CD4-positive, CD25-positive, alpha-beta regulatory T cell (primary cell): ENCODE measurements at regions not wholly inside any gene's neighbourhood (a gene's known extent, or its start where the extent isn't known, plus 50 kb on each side); places are given as distances from the start of the nearest gene placed in this dataset.
A peak's percentile ranks its signal among the peaks of the same experiment; 100 is the strongest.

Experiments
- ATAC-seq, 2 donors: fragments of 150-1000 bp; cut with Tn5 transposase; one replicate each; pipeline ENCODE4 v1.10.0; 2021; ENCODE audit warnings: low read depth in 2 of 2, moderate number of reproducible peaks in 2 of 2, moderate library complexity in 1 of 2
- DNase-seq, 3 donors: peaks; one replicate each; pipeline versions ENCODE4 v3.0.0 to v3.0.0-alpha.2; 2012 to 2022; ENCODE audit warnings: mixed read lengths in 1 of 3
- H3K27ac ChIP-seq: one replicate; pipeline ENCODE4 v1.7.0; 2013; ENCODE audit warnings: mild to moderate bottlenecking, low read length; ENCODE audit not compliant: insufficient read depth, poor library complexity, severe bottlenecking
- H3K27me3 ChIP-seq: one replicate; pipeline ENCODE4 v1.7.0; 2013; ENCODE audit warnings: low read length; ENCODE audit not compliant: control insufficient read depth, insufficient read depth
- H3K36me3 ChIP-seq: one replicate; pipeline ENCODE4 v1.7.0; 2013; ENCODE audit warnings: mild to moderate bottlenecking, low read length, moderate library complexity; ENCODE audit not compliant: control insufficient read depth, insufficient read depth
- H3K4me1 ChIP-seq: 2 replicates; pipeline ENCODE4 v1.7.0; 2013; ENCODE audit warnings: mild to moderate bottlenecking, low read length; ENCODE audit not compliant: insufficient read depth, control insufficient read depth, poor library complexity, severe bottlenecking
- H3K4me3 ChIP-seq: one replicate; pipeline ENCODE4 v1.7.0; 2013; ENCODE audit warnings: low read depth, mild to moderate bottlenecking, low read length, moderate library complexity
- H3K9me3 ChIP-seq, 2 experiments: 1 replicate in 1 of 2; 2 replicates in 1 of 2; pipeline ENCODE4 v1.7.0; 2013; ENCODE audit warnings: low read length in 2 of 2, mild to moderate bottlenecking in 1 of 2, moderate library complexity in 1 of 2; ENCODE audit not compliant: control insufficient read depth in 2 of 2
- H3K27ac Mint-ChIP-seq, 3 donors: one replicate each; pipeline ENCODE4 v1.8.0; 2020 to 2022; ENCODE audit warnings: mild to moderate bottlenecking in 3 of 3, mixed read lengths in 3 of 3, moderate library complexity in 2 of 3
- H3K27me3 Mint-ChIP-seq: one replicate; pipeline ENCODE4 v1.8.0; 2022; ENCODE audit warnings: mild to moderate bottlenecking, mixed read lengths
- H3K36me3 Mint-ChIP-seq: one replicate; pipeline ENCODE4 v1.8.0; 2020; ENCODE audit warnings: mixed read lengths
- H3K4me1 Mint-ChIP-seq, 4 donors: one replicate each; pipeline ENCODE4 v1.8.0; 2020 to 2022; ENCODE audit warnings: mixed read lengths in 4 of 4, mild to moderate bottlenecking in 1 of 4
- H3K4me3 Mint-ChIP-seq, 4 donors: one replicate each; pipeline ENCODE4 v1.8.0; 2020 to 2022; ENCODE audit warnings: mild to moderate bottlenecking in 4 of 4, mixed read lengths in 4 of 4, moderate library complexity in 3 of 4
- H3K9me3 Mint-ChIP-seq, 7 donors: one replicate each; pipeline ENCODE4 v1.8.0; 2020 to 2022; ENCODE audit warnings: mixed read lengths in 7 of 7, mild to moderate bottlenecking in 3 of 7, moderate library complexity in 2 of 7

DNA sequence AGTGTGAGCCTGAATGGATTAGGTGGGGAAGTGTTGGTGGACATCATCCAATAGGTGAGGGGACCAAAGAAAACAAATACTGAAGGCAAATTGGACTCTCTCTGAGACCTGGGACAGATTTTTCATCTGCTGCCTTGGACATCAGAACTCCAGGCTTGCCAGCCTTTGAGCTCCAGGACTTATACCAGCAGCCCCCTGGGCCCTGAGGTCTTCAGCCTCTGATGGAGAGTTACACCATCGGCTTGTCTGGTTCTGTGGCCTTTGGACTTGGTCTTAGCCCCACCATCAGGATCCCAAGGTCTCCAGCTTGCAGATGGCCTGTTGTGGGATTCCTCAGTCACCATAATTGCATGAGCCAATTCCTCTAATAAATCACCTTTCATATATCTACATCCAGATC, 80.8 kb upstream of the SLC8A3 start:
- ATAC-seq = no peak
- no peaks in the 10 kb centered on the region for H3K36me3 Mint-ChIP-seq
- peaks cover 13% of the 10 kb centered on the region for H3K27me3 ChIP-seq
- H3K27ac Mint-ChIP-seq = no peak overlapping the region
- no peak overlapping the region for H3K4me3 ChIP-seq
- H3K9me3 ChIP-seq = no peaks in the 10 kb centered on the region
- H3K9me3 Mint-ChIP-seq = peaks cover 0 to 3% (median 0%) of the 10 kb centered on the region in 7 donors
- no peaks in the 10 kb centered on the region for H3K4me1 ChIP-seq
- no peaks in the 10 kb centered on the region for H3K36me3 ChIP-seq
- no peak overlapping the region for H3K27ac ChIP-seq
- no peak for DNase-seq
- H3K27me3 Mint-ChIP-seq = peaks cover 23% of the 10 kb centered on the region
- H3K4me1 Mint-ChIP-seq = no peaks in the 10 kb centered on the region
- H3K4me3 Mint-ChIP-seq = no peak overlapping the region

DNA sequence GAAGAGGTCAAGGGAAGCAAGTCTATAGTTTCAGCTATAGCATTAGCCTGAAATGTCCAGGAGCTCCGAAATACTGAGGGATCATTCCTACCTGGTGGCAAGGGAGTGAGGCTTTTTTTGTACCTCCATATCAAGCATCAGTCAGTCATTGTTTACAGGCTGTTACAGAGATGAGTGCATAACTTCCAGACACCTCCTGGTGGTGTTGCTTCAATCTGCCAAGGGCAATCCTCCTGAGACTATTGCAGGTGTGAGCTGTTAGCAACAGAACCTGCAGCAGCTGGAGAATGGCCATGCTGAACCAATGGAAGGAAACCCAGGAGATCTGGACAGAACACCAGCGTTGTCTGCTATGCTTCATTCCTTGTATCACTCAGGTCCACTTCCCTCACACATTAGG, 80.0 kb upstream of the SLC8A3 start:
- H3K4me1 Mint-ChIP-seq = no peaks in the 10 kb centered on the region
- Histone ChIP-seq H3K27ac (no peak overlapping the region), H3K36me3 (no peaks in the 10 kb centered on the region), H3K4me3 (no peak overlapping the region), H3K27me3 (peaks cover 8% of the 10 kb centered on the region), H3K9me3 (no peaks in the 10 kb centered on the region), H3K4me1 (no peaks in the 10 kb centered on the region)
- no peaks in the 10 kb centered on the region for H3K9me3 Mint-ChIP-seq
- no peak overlapping the region for H3K27ac Mint-ChIP-seq
- H3K4me3 Mint-ChIP-seq = no peak overlapping the region
- no peaks in the 10 kb centered on the region for H3K36me3 Mint-ChIP-seq
- H3K27me3 Mint-ChIP-seq = peaks cover 23% of the 10 kb centered on the region
- ATAC-seq (no peak), DNase-seq (no peak)

DNA sequence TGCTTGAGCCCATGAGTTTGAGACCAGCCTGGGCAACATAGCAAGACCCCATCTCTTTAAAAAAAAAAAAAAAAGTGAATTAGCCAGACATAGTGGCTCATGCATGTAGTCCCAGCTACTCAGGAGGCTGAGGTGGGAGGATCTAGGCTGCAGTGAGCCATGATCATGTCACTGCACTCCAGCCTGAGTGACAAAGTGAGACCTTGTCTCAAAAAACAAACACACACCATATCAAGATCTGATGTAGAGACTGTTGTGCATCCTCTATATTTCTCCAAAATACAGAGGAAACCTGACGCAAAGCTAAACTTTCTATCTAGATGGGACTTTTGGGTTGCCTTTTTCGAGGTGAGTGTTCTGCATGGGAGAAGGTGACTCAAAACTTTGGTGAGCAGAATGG, 77.4 kb upstream of the SLC8A3 start:
- H3K4me3 ChIP-seq = no peak overlapping the region
- H3K27ac Mint-ChIP-seq = no peak overlapping the region
- no peaks in the 10 kb centered on the region for H3K9me3 ChIP-seq
- H3K4me1 ChIP-seq = no peaks in the 10 kb centered on the region
- ATAC-seq (no peak), DNase-seq (no peak)
- no peaks in the 10 kb centered on the region for H3K4me1 Mint-ChIP-seq
- peaks cover 36% of the 10 kb centered on the region for H3K27me3 Mint-ChIP-seq
- H3K4me3 Mint-ChIP-seq = no peak overlapping the region
- no peaks in the 10 kb centered on the region for H3K36me3 ChIP-seq
- H3K27ac ChIP-seq = no peak overlapping the region
- H3K27me3 ChIP-seq = peaks cover 8% of the 10 kb centered on the region
- no peaks in the 10 kb centered on the region for H3K36me3 Mint-ChIP-seq
- peaks cover 0 to 2% (median 0%) of the 10 kb centered on the region in 7 donors for H3K9me3 Mint-ChIP-seq

DNA sequence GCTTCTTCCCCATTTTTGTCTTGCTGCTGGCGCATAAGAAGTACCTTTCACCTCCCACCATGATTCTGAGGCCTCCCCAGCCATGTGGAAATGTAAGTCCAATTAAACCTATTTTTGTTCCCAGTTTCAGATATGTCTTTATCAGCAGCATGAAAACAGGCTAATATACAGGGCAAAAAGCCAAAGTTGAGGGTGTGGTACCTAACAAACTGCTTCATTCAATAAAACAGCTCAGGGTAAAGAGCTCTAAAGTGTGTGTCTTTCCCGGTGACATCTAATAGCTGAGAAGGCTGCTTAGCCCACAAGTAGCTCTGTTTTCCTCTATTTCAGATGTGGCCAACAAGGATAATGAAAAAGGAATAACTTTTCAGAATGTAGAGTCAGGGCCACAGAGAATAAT, 76.7 kb upstream of the SLC8A3 start:
- no peaks in the 10 kb centered on the region for H3K36me3 Mint-ChIP-seq
- ATAC-seq (no peak), DNase-seq (no peak)
- Histone ChIP-seq H3K36me3 (no peaks in the 10 kb centered on the region), H3K27me3 (peaks cover 8% of the 10 kb centered on the region), H3K4me1 (no peaks in the 10 kb centered on the region), H3K9me3 (no peaks in the 10 kb centered on the region), H3K27ac (no peak overlapping the region), H3K4me3 (no peak overlapping the region)
- peaks cover 0 to 2% (median 0%) of the 10 kb centered on the region in 7 donors for H3K9me3 Mint-ChIP-seq
- H3K4me1 Mint-ChIP-seq = no peaks in the 10 kb centered on the region
- peaks cover 41% of the 10 kb centered on the region for H3K27me3 Mint-ChIP-seq
- no peak overlapping the region for H3K27ac Mint-ChIP-seq
- no peak overlapping the region for H3K4me3 Mint-ChIP-seq

DNA sequence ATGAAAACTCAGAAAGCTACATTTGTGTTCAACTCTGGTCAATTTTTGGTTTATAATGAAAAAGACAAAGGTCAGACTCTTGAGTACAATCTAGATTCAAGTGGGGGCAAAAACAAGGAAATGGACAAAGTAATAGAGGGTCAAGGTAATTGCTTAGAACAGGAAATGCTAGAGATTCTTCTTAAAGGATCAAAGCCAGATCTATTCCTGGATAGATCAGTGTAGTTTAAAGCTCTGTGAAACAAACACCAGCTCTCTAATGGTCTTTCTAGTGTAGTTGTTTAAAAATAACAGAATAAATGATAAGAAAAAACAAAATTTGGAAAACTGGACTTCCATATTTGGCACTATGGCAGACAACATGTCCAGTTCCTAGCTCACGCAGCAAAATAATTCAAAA, 70.7 kb upstream of the SLC8A3 start:
- peaks cover 0 to 10% (median 0%) of the 10 kb centered on the region in 7 donors for H3K9me3 Mint-ChIP-seq

DNA sequence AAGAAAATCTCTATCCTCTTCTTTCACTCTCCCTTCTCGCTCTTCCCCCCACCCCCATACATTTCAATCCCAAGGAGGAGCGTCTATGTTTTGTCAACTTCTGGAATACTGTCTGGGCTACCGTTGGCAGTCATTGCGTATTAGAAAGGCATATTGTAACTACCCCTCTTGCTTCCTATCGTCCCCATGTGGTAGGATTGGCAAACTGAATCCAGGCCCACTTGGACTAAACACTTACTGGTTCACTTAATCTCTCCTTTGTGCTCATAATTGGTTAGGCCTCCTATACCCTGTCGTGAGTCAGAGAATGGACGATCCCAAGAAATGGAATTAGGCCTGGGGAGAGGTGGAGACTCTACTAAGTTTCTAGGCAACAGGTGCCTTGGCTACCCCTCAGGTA, 68.8 kb upstream of the SLC8A3 start:
- peak in 1 of 3 donors; percentile 22 for DNase-seq

More for the DNA sequence above, 70.7 kb upstream of the SLC8A3 start:
- Histone ChIP-seq H3K36me3 (no peaks in the 10 kb centered on the region), H3K27me3 (peaks cover 15% of the 10 kb centered on the region), H3K9me3 (peaks cover 0 to 2% of the 10 kb centered on the region in 2 experiments), H3K27ac (no peak overlapping the region), H3K4me3 (no peak overlapping the region), H3K4me1 (peaks cover 2% of the 10 kb centered on the region)
- Mint-ChIP-seq H3K4me1 (peaks cover 0 to 3% (median 0%) of the 10 kb centered on the region in 4 donors), H3K27ac (no peak overlapping the region), H3K27me3 (peaks cover 55% of the 10 kb centered on the region), H3K4me3 (no peak overlapping the region), H3K36me3 (no peaks in the 10 kb centered on the region)
- DNase-seq (no peak), ATAC-seq (no peak)

DNA sequence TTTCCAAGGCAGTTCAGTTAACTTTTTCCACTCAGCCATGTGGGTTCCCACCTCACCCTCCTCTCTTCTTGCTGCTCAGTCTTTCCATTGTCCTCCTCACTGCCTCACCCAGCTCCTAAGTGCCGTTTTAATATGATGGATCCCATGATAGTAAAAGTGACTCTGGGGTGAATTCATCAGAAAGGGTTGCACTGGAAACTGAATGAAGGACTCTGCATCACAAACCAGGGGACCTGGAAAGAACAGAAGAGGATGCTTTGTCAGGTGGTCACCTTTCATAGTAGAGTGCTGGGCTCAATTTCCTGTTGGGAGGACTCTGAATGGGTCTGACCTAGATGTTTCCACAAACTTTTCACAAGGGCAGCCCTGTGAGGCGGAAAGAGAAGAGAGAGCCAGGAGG, 67.8 kb upstream of the SLC8A3 start:
- no peak overlapping the region for H3K27ac ChIP-seq
- no peaks in the 10 kb centered on the region for H3K36me3 ChIP-seq
- Mint-ChIP-seq H3K4me3 (no peak overlapping the region), H3K27ac (no peak overlapping the region), H3K4me1 (peaks cover 0 to 3% (median 0%) of the 10 kb centered on the region in 4 donors), H3K36me3 (no peaks in the 10 kb centered on the region), H3K9me3 (peaks cover 0 to 12% (median 3%) of the 10 kb centered on the region in 7 donors), H3K27me3 (peaks cover 59% of the 10 kb centered on the region)
- peaks cover 0 to 2% of the 10 kb centered on the region in 2 experiments for H3K9me3 ChIP-seq
- peaks cover 28% of the 10 kb centered on the region for H3K27me3 ChIP-seq
- DNase-seq (no peak), ATAC-seq (no peak)
- peaks cover 3% of the 10 kb centered on the region for H3K4me1 ChIP-seq
- H3K4me3 ChIP-seq = no peak overlapping the region

More for the DNA sequence above, 68.8 kb upstream of the SLC8A3 start:
- H3K36me3 Mint-ChIP-seq = no peaks in the 10 kb centered on the region
- H3K9me3 ChIP-seq = peaks cover 0 to 2% of the 10 kb centered on the region in 2 experiments
- peaks cover 3% of the 10 kb centered on the region for H3K4me1 ChIP-seq
- ATAC-seq = no peak
- no peak overlapping the region for H3K27ac ChIP-seq
- H3K27me3 Mint-ChIP-seq = peaks cover 59% of the 10 kb centered on the region
- no peak overlapping the region for H3K4me3 Mint-ChIP-seq
- no peaks in the 10 kb centered on the region for H3K36me3 ChIP-seq
- peaks cover 0 to 12% (median 3%) of the 10 kb centered on the region in 7 donors for H3K9me3 Mint-ChIP-seq
- H3K27me3 ChIP-seq = peaks cover 26% of the 10 kb centered on the region
- no peak overlapping the region for H3K27ac Mint-ChIP-seq
- H3K4me1 Mint-ChIP-seq = peaks cover 0 to 3% (median 0%) of the 10 kb centered on the region in 4 donors
- no peak overlapping the region for H3K4me3 ChIP-seq
